Stimulated activated naive CD8-positive, alpha-beta T cell treated with anti-CD3 and anti-CD28 coated beads, Interleukin-15, Interleukin-2, amounts not matched to agents 100 ng/mL and 50 ng/mL, for 24 hours (primary cell): ENCODE measurements at regions not wholly inside any gene's neighbourhood (a gene's known extent, or its start where the extent isn't known, plus 50 kb on each side); places are given as distances from the start of the nearest gene placed in this dataset.

Experiments used
- H3K27ac Mint-ChIP-seq: one replicate; pipeline ENCODE4 v1.8.0; 2021; ENCODE audit warnings: mild to moderate bottlenecking, mixed read lengths
- H3K27me3 Mint-ChIP-seq: one replicate; pipeline ENCODE4 v1.8.0; 2021; ENCODE audit warnings: mixed read lengths
- H3K36me3 Mint-ChIP-seq: one replicate; pipeline ENCODE4 v1.8.0; 2021; ENCODE audit warnings: low read depth, mixed read lengths
- H3K4me1 Mint-ChIP-seq: one replicate; pipeline ENCODE4 v1.8.0; 2021; ENCODE audit warnings: low read depth, mixed read lengths
- H3K4me3 Mint-ChIP-seq: one replicate; pipeline ENCODE4 v1.8.0; 2021; ENCODE audit warnings: mild to moderate bottlenecking, mixed read lengths
- H3K9me3 Mint-ChIP-seq: one replicate; pipeline ENCODE4 v1.8.0; 2021; ENCODE audit warnings: mixed read lengths

- H3K9me3 Mint-ChIP-seq = peaks cover 4% of the 10 kb centered on the region
- H3K4me3 Mint-ChIP-seq = no peak overlapping the region
- H3K4me1 Mint-ChIP-seq = no peaks in the 10 kb centered on the region
- no peaks in the 10 kb centered on the region for H3K36me3 Mint-ChIP-seq
- H3K27me3 Mint-ChIP-seq = no peaks in the 10 kb centered on the region
- H3K27ac Mint-ChIP-seq = no peak overlapping the region
Measured at GRCh38 chr9:28177925-28178324, 604.6 kb upstream of the C9orf72 start.

GRCh38 chr9:28179893-28180292 is 606.6 kb upstream of the C9orf72 start:
- Mint-ChIP-seq H3K4me1 (no peaks in the 10 kb centered on the region), H3K4me3 (no peak overlapping the region), H3K27me3 (no peaks in the 10 kb centered on the region), H3K9me3 (no peaks in the 10 kb centered on the region), H3K27ac (no peak overlapping the region), H3K36me3 (no peaks in the 10 kb centered on the region)

GRCh38 chr9:28190981-28191380 is 617.7 kb upstream of the C9orf72 start:
- Mint-ChIP-seq H3K9me3 (peaks cover 27% of the 10 kb centered on the region), H3K4me3 (no peak overlapping the region), H3K27ac (no peak overlapping the region), H3K36me3 (no peaks in the 10 kb centered on the region), H3K27me3 (no peaks in the 10 kb centered on the region), H3K4me1 (no peaks in the 10 kb centered on the region)

GRCh38 chr9:28197653-28198052 is 624.4 kb upstream of the C9orf72 start:
- Mint-ChIP-seq H3K9me3 (no peaks in the 10 kb centered on the region), H3K36me3 (no peaks in the 10 kb centered on the region), H3K27me3 (no peaks in the 10 kb centered on the region), H3K4me3 (no peak overlapping the region), H3K4me1 (no peaks in the 10 kb centered on the region), H3K27ac (no peak overlapping the region)

- no peak overlapping the region for H3K27ac Mint-ChIP-seq
- H3K27me3 Mint-ChIP-seq = no peaks in the 10 kb centered on the region
- H3K4me3 Mint-ChIP-seq = no peak overlapping the region
- H3K36me3 Mint-ChIP-seq = no peaks in the 10 kb centered on the region
- no peaks in the 10 kb centered on the region for H3K9me3 Mint-ChIP-seq
- H3K4me1 Mint-ChIP-seq = no peaks in the 10 kb centered on the region
Measured at GRCh38 chr9:28203036-28203435, 629.8 kb upstream of the C9orf72 start.

- H3K9me3 Mint-ChIP-seq = no peaks in the 10 kb centered on the region
- H3K27me3 Mint-ChIP-seq = no peaks in the 10 kb centered on the region
- no peak overlapping the region for H3K27ac Mint-ChIP-seq
- H3K36me3 Mint-ChIP-seq = no peaks in the 10 kb centered on the region
- no peaks in the 10 kb centered on the region for H3K4me1 Mint-ChIP-seq
- no peak overlapping the region for H3K4me3 Mint-ChIP-seq
Measured at GRCh38 chr9:28206280-28206679, 633.0 kb upstream of the C9orf72 start.

- Mint-ChIP-seq H3K4me3 (no peak overlapping the region), H3K27ac (no peak overlapping the region), H3K4me1 (no peaks in the 10 kb centered on the region), H3K9me3 (no peaks in the 10 kb centered on the region), H3K27me3 (no peaks in the 10 kb centered on the region), H3K36me3 (no peaks in the 10 kb centered on the region)
Measured at GRCh38 chr9:28207657-28208056, 634.4 kb upstream of the C9orf72 start.

- H3K27me3 Mint-ChIP-seq = no peaks in the 10 kb centered on the region
- H3K4me3 Mint-ChIP-seq = no peak overlapping the region
- H3K4me1 Mint-ChIP-seq = no peaks in the 10 kb centered on the region
- no peak overlapping the region for H3K27ac Mint-ChIP-seq
- H3K36me3 Mint-ChIP-seq = no peaks in the 10 kb centered on the region
- H3K9me3 Mint-ChIP-seq = no peaks in the 10 kb centered on the region
Measured at GRCh38 chr9:28209130-28209529, 635.8 kb upstream of the C9orf72 start.

- no peak overlapping the region for H3K27ac Mint-ChIP-seq
- H3K4me3 Mint-ChIP-seq = no peak overlapping the region
- H3K4me1 Mint-ChIP-seq = no peaks in the 10 kb centered on the region
- no peaks in the 10 kb centered on the region for H3K36me3 Mint-ChIP-seq
- H3K27me3 Mint-ChIP-seq = no peaks in the 10 kb centered on the region
- H3K9me3 Mint-ChIP-seq = no peaks in the 10 kb centered on the region
Measured at GRCh38 chr9:28212979-28213378, 639.7 kb upstream of the C9orf72 start.

GRCh38 chr9:28215536-28216299 is 642.4 kb upstream of the C9orf72 start:
- H3K4me1 Mint-ChIP-seq = no peaks in the 10 kb centered on the region

GRCh38 chr9:28232686-28233085 is 659.4 kb upstream of the C9orf72 start:
- Mint-ChIP-seq H3K9me3 (peaks cover 4% of the 10 kb centered on the region), H3K4me1 (no peaks in the 10 kb centered on the region), H3K36me3 (no peaks in the 10 kb centered on the region)

More at GRCh38 chr9:28215536-28216299, 642.4 kb upstream of the C9orf72 start:
- H3K4me3 Mint-ChIP-seq = no peak overlapping the region
- H3K36me3 Mint-ChIP-seq = no peaks in the 10 kb centered on the region
- no peaks in the 10 kb centered on the region for H3K9me3 Mint-ChIP-seq
- no peak overlapping the region for H3K27ac Mint-ChIP-seq
- no peaks in the 10 kb centered on the region for H3K27me3 Mint-ChIP-seq

GRCh38 chr9:28234133-28234893 is 661.0 kb upstream of the C9orf72 start:
- Mint-ChIP-seq H3K27ac (no peak overlapping the region), H3K4me3 (no peak overlapping the region), H3K9me3 (peaks cover 4% of the 10 kb centered on the region), H3K36me3 (no peaks in the 10 kb centered on the region), H3K27me3 (no peaks in the 10 kb centered on the region), H3K4me1 (no peaks in the 10 kb centered on the region)

More at GRCh38 chr9:28232686-28233085, 659.4 kb upstream of the C9orf72 start:
- H3K4me3 Mint-ChIP-seq = no peak overlapping the region
- H3K27ac Mint-ChIP-seq = no peak overlapping the region
- no peaks in the 10 kb centered on the region for H3K27me3 Mint-ChIP-seq

GRCh38 chr9:28234894-28235277 is 661.6 kb upstream of the C9orf72 start:
- Mint-ChIP-seq H3K36me3 (no peaks in the 10 kb centered on the region), H3K27ac (no peak overlapping the region), H3K27me3 (no peaks in the 10 kb centered on the region), H3K4me3 (no peak overlapping the region), H3K4me1 (no peaks in the 10 kb centered on the region), H3K9me3 (peaks cover 4% of the 10 kb centered on the region)

- Mint-ChIP-seq H3K27me3 (no peaks in the 10 kb centered on the region), H3K36me3 (no peaks in the 10 kb centered on the region), H3K27ac (no peak overlapping the region), H3K4me1 (no peaks in the 10 kb centered on the region), H3K4me3 (no peak overlapping the region), H3K9me3 (peaks cover 4% of the 10 kb centered on the region)
Measured at GRCh38 chr9:28249424-28249823, 676.1 kb upstream of the C9orf72 start.

- Mint-ChIP-seq H3K4me1 (no peaks in the 10 kb centered on the region), H3K9me3 (no peaks in the 10 kb centered on the region), H3K27ac (no peak overlapping the region), H3K4me3 (no peak overlapping the region), H3K27me3 (no peaks in the 10 kb centered on the region), H3K36me3 (no peaks in the 10 kb centered on the region)
Measured at GRCh38 chr9:28255174-28255573, 681.9 kb upstream of the C9orf72 start.
